Fibroblast of peridontal ligament (primary cell): ENCODE measurements at regions not wholly inside any gene's neighbourhood (a gene's known extent, or its start where the extent isn't known, plus 50 kb on each side); places are given as distances from the start of the nearest gene placed in this dataset.

Source experiments
- DNase-seq: peaks from one replicate; pipeline ENCODE4 v3.0.0-alpha.2; 2010; ENCODE audit errors: extremely low read depth

GRCh38 chr5:30849931-30850710, 343.4 kb upstream of the CDH6 start:
- DNase-seq, result peak; percentile 25

GRCh38 chr5:30846171-30846570, 347.3 kb upstream of the CDH6 start:
- no peak for DNase-seq

- DNase-seq, result no peak
Observed at GRCh38 chr5:30845194-30845593, 348.3 kb upstream of the CDH6 start.

- no peak for DNase-seq
Observed at GRCh38 chr5:30843541-30843940, 349.9 kb upstream of the CDH6 start.

GRCh38 chr5:30839956-30840355, 353.5 kb upstream of the CDH6 start:
- DNase-seq, result no peak

- no peak for DNase-seq
Observed at GRCh38 chr5:30838936-30839496, 354.5 kb upstream of the CDH6 start.

GRCh38 chr5:30832519-30832918, 361.0 kb upstream of the CDH6 start:
- no peak for DNase-seq

GRCh38 chr5:30831605-30832004, 361.9 kb upstream of the CDH6 start:
- DNase-seq, result no peak

GRCh38 chr5:30831123-30831522, 362.4 kb upstream of the CDH6 start:
- DNase-seq, result no peak

- no peak for DNase-seq
Observed at GRCh38 chr5:30811298-30811697, 382.2 kb upstream of the CDH6 start.

- DNase-seq, result no peak
Observed at GRCh38 chr5:30809933-30810332, 383.6 kb upstream of the CDH6 start.

GRCh38 chr5:30808996-30809395, 384.5 kb upstream of the CDH6 start:
- DNase-seq, result peak; percentile 29

- peak; percentile 71 for DNase-seq
Observed at GRCh38 chr5:30804739-30805505, 388.6 kb upstream of the CDH6 start.

- peak; percentile 65 for DNase-seq
Observed at GRCh38 chr5:30802961-30803705, 390.4 kb upstream of the CDH6 start.

GRCh38 chr5:30781643-30782042, 411.8 kb upstream of the CDH6 start:
- no peak for DNase-seq

- DNase-seq, result peak; percentile 68
Observed at GRCh38 chr5:30768056-30768690, 425.3 kb upstream of the CDH6 start.

- DNase-seq, result no peak
Observed at GRCh38 chr5:30765706-30766105, 427.8 kb upstream of the CDH6 start.

- DNase-seq, result peak; percentile 45
Observed at GRCh38 chr5:30765227-30765626, 428.3 kb upstream of the CDH6 start.

GRCh38 chr5:30764704-30765103, 428.8 kb upstream of the CDH6 start:
- peak; percentile 49 for DNase-seq

- DNase-seq, result no peak
Observed at GRCh38 chr5:30759731-30760130, 433.8 kb upstream of the CDH6 start.

GRCh38 chr5:30752015-30752414, 441.5 kb upstream of the CDH6 start:
- DNase-seq, result no peak

GRCh38 chr5:30749971-30750370, 443.5 kb upstream of the CDH6 start:
- no peak for DNase-seq
